ENCODE measurements at regions not wholly inside any gene's neighbourhood (a gene's known extent, or its start where the extent isn't known, plus 50 kb on each side); places are given as distances from the start of the nearest gene placed in this dataset.

- Histone ChIP-seq H3K36me3 (ENCODE audit: control insufficient read depth, insufficient read depth, low read length) (no peaks in the 10 kb centered on the region), H3K27ac (ENCODE audit: low read length) (no peak overlapping the region), H3K9me3 (ENCODE audit: control insufficient read depth, insufficient read depth, low read length) (no peaks in the 10 kb centered on the region), H3K4me1 (ENCODE audit: control insufficient read depth, insufficient read depth, low read length) (0 out of 2 replicates have a peak, but pooled peaks cover 3% of the 10 kb centered on the region), H3K27me3 (ENCODE audit: control insufficient read depth, insufficient read depth, low read length) (no peaks in the 10 kb centered on the region), H3K4me3 (ENCODE audit: low read length) (no peak overlapping the region)
- no CpG with 5 or more reads among the region's 13 CpGs for WGBS (ENCODE audit: insufficient coverage, insufficient read length)
- DNase-seq (ENCODE audit: low read depth, low spot score): no peak
Observed at GRCh38 chr2:8414946-8415879, 266.6 kb upstream of the ID2 start.

GRCh38 chr2:8416001-8416571 lies 265.8 kb upstream of the ID2 start:
- H3K4me1 ChIP-seq (ENCODE audit: control insufficient read depth, insufficient read depth, low read length): 0 out of 2 replicates have a peak, but pooled peaks cover 3% of the 10 kb centered on the region
- no CpG with 5 or more reads among the region's 6 CpGs for WGBS (ENCODE audit: insufficient coverage, insufficient read length)
- H3K27me3 ChIP-seq (ENCODE audit: control insufficient read depth, insufficient read depth, low read length): no peaks in the 10 kb centered on the region
- H3K9me3 ChIP-seq (ENCODE audit: control insufficient read depth, insufficient read depth, low read length): no peaks in the 10 kb centered on the region
- H3K4me3 ChIP-seq (ENCODE audit: low read length): no peak overlapping the region
- DNase-seq (ENCODE audit: low read depth, low spot score): no peak
- H3K36me3 ChIP-seq (ENCODE audit: control insufficient read depth, insufficient read depth, low read length): no peaks in the 10 kb centered on the region
- no peak overlapping the region for H3K27ac ChIP-seq (ENCODE audit: low read length)

DNA sequence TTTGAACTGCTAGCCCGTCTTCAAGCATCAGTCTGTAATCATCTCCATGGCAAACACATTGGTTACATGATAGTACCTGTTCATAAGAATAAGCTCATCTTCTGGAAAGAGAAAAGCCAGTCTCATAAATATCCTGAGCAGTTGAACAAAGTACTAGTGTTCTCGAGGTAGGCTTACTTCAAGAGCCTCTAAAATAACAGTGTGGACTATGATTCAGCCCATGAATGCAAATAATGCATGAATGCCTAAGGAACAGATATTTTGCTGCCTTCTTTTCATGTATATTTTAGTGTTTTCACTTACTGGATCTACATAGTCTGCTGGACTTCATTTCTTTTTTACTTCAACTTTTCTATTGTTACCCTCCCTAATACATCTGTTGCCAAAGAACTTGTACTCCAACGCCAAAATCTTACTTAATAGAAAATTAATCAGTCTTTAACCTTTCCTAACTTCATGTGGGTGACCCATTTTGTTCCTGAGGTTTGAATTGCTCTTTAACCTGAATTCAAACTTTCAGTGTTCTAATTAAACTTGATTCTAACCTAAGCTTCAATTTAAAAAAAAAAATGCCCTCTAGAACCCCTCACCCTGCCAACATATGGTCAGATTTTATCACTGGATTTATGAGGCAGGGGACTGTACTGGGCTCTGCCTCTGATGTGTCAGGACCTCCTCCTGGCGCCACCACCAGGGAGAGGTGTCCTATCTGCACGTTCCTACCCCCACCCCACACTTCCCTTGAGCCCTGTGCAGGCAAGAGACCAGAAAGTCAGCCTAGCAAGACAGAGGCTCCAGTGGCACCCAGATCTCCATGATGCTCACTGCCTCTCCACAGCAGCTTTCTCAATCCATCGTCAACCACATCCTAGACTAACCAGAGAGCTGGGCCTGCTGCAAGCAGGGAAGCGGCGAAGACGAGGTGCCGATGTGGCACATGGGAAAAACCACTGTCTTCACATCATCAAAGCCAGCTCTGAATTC lies 264.7 kb upstream of the ID2 start:
- 100% methylated on average over 1 of the region's 10 CpGs for WGBS (ENCODE audit: insufficient coverage, insufficient read length)
- Histone ChIP-seq H3K27ac (ENCODE audit: low read length) (no peak overlapping the region), H3K4me3 (ENCODE audit: low read length) (no peak overlapping the region), H3K4me1 (ENCODE audit: control insufficient read depth, insufficient read depth, low read length) (0 out of 2 replicates have a peak, but pooled peaks cover 3% of the 10 kb centered on the region), H3K9me3 (ENCODE audit: control insufficient read depth, insufficient read depth, low read length) (no peaks in the 10 kb centered on the region), H3K27me3 (ENCODE audit: control insufficient read depth, insufficient read depth, low read length) (no peaks in the 10 kb centered on the region), H3K36me3 (ENCODE audit: control insufficient read depth, insufficient read depth, low read length) (no peaks in the 10 kb centered on the region)
- DNase-seq (ENCODE audit: low read depth, low spot score): no peak

DNA sequence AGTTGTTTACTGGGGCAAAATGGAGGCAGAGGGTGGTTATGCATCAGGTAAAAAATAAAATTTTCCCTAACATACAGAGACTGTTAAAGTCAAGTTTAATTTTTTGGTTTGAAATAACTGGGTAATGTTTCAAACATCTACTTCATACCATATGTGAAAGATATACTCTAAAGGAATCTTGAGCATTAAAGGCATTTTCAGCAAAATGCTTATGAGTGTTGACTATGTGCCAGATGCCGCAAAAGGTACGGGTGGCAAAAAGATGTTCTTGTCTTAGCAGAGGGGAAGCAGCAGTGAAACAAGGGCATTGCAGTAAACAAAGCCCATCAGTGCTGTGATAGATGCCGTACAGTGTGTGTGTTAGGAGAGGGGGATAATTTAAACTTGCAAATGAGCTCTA lies 263.1 kb upstream of the ID2 start:
- Histone ChIP-seq H3K9me3 (ENCODE audit: control insufficient read depth, insufficient read depth, low read length) (no peaks in the 10 kb centered on the region), H3K36me3 (ENCODE audit: control insufficient read depth, insufficient read depth, low read length) (no peaks in the 10 kb centered on the region), H3K27ac (ENCODE audit: low read length) (no peak overlapping the region), H3K27me3 (ENCODE audit: control insufficient read depth, insufficient read depth, low read length) (no peaks in the 10 kb centered on the region), H3K4me3 (ENCODE audit: low read length) (no peak overlapping the region), H3K4me1 (ENCODE audit: control insufficient read depth, insufficient read depth, low read length) (0 out of 2 replicates have a peak, but pooled peaks cover 1% of the 10 kb centered on the region)
- no CpG with 5 or more reads among the region's 3 CpGs for WGBS (ENCODE audit: insufficient coverage, insufficient read length)
- DNase-seq (ENCODE audit: low read depth, low spot score): no peak

DNA sequence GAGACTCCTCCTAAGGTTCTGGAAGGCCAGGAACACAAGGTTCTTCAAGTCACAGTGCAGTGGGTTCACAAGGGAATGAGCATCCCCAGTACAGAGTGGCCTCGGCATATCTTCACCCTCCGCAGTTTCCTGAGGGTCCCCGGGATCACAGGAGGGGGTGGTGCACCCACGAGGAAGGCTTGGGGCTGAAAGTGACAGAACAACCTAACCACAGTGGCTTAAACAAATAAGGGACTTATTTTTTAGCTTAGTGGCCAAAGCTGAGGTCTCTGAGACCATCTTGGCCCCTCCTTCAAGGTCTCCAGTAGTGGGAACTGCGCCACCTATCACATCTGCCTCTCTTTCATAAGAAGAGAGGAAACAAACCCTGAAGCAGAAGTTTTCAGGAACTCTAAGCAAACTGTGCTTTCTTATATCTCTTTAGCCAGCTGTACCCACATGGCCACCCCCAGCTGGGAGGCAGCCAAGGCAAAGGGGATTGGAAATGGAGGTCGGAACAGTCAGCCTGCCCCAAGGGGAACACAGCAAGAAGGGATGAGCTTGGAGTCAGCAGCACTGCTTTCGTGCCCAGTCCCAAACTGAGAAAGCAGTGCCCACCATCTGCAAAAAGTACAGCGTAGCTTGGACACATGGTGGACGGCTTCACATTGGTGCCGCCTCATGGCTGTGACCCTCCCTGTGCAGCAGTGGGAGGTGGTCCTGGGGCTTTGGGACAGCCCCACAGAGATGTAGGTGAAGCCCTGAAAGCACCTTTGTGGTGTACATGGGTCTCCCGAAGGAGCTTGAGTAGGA lies 260.0 kb upstream of the ID2 start:
- no peaks in the 10 kb centered on the region for H3K9me3 ChIP-seq (ENCODE audit: control insufficient read depth, insufficient read depth, low read length)
- no peak overlapping the region for H3K4me3 ChIP-seq (ENCODE audit: low read length)
- no peak overlapping the region for H3K27ac ChIP-seq (ENCODE audit: low read length)
- DNase-seq (ENCODE audit: low read depth, low spot score): no peak
- no peaks in the 10 kb centered on the region for H3K36me3 ChIP-seq (ENCODE audit: control insufficient read depth, insufficient read depth, low read length)
- no peaks in the 10 kb centered on the region for H3K27me3 ChIP-seq (ENCODE audit: control insufficient read depth, insufficient read depth, low read length)
- no peaks in the 10 kb centered on the region for H3K4me1 ChIP-seq (ENCODE audit: control insufficient read depth, insufficient read depth, low read length)
- no CpG with 5 or more reads among the region's 11 CpGs for WGBS (ENCODE audit: insufficient coverage, insufficient read length)

DNA sequence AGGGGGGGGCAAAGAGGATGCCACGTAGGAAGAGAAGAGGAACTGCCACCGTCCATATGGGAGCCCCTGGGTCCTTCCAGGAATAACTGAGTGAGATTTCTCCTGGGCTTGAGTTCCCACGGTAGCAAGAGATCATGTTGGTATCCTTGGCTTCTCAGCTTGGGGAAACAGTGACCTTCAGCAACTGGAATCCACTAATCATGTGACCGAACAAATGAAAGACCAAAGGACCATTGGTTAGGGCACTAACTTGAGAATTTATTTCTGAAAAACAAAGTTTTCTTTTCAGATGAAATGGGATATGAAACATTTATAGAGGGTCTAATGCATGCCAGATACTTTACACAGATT lies 259.4 kb upstream of the ID2 start:
- no peaks in the 10 kb centered on the region for H3K36me3 ChIP-seq (ENCODE audit: control insufficient read depth, insufficient read depth, low read length)
- H3K4me3 ChIP-seq (ENCODE audit: low read length): no peak overlapping the region
- no peaks in the 10 kb centered on the region for H3K9me3 ChIP-seq (ENCODE audit: control insufficient read depth, insufficient read depth, low read length)
- no CpG with 5 or more reads among the region's 4 CpGs for WGBS (ENCODE audit: insufficient coverage, insufficient read length)
- no peak for DNase-seq (ENCODE audit: low read depth, low spot score)
- H3K27me3 ChIP-seq (ENCODE audit: control insufficient read depth, insufficient read depth, low read length): no peaks in the 10 kb centered on the region
- H3K27ac ChIP-seq (ENCODE audit: low read length): no peak overlapping the region
- H3K4me1 ChIP-seq (ENCODE audit: control insufficient read depth, insufficient read depth, low read length): no peaks in the 10 kb centered on the region

GRCh38 chr2:8424997-8425900 lies 256.6 kb upstream of the ID2 start:
- WGBS (ENCODE audit: insufficient coverage, insufficient read length): no CpG with 5 or more reads among the region's 26 CpGs

DNA sequence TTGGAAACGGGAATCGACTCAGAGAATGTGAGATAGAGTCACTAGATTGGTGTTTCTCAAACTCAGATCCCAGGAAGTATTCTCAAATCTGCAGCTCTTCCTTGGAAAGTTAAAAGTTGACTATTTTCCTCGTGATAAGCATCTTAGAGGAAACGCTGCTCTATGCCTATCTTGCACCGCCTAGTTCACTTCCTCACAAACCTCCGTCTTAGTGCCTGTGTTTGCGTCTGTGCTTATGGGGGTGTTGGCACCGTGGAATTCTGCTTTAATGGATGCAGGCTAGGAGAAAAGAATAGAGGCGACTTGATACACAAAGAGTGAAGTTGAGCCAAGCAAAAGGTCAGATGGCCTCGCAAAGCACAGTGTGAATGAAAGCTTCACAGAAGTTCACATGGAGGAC lies 255.3 kb upstream of the ID2 start:
- Histone ChIP-seq H3K36me3 (ENCODE audit: control insufficient read depth, insufficient read depth, low read length) (no peaks in the 10 kb centered on the region), H3K4me3 (ENCODE audit: low read length) (no peak overlapping the region), H3K4me1 (ENCODE audit: control insufficient read depth, insufficient read depth, low read length) (no peaks in the 10 kb centered on the region), H3K9me3 (ENCODE audit: control insufficient read depth, insufficient read depth, low read length) (no peaks in the 10 kb centered on the region), H3K27me3 (ENCODE audit: control insufficient read depth, insufficient read depth, low read length) (no peaks in the 10 kb centered on the region), H3K27ac (ENCODE audit: low read length) (no peak overlapping the region)
- WGBS (ENCODE audit: insufficient coverage, insufficient read length): no CpG with 5 or more reads among the region's 10 CpGs
- no peak for DNase-seq (ENCODE audit: low read depth, low spot score)

More at GRCh38 chr2:8424997-8425900, 256.6 kb upstream of the ID2 start:
- no peaks in the 10 kb centered on the region for H3K9me3 ChIP-seq (ENCODE audit: control insufficient read depth, insufficient read depth, low read length)
- no peak overlapping the region for H3K4me3 ChIP-seq (ENCODE audit: low read length)
- no peaks in the 10 kb centered on the region for H3K27me3 ChIP-seq (ENCODE audit: control insufficient read depth, insufficient read depth, low read length)
- H3K4me1 ChIP-seq (ENCODE audit: control insufficient read depth, insufficient read depth, low read length): no peaks in the 10 kb centered on the region
- no peaks in the 10 kb centered on the region for H3K36me3 ChIP-seq (ENCODE audit: control insufficient read depth, insufficient read depth, low read length)
- no peak overlapping the region for H3K27ac ChIP-seq (ENCODE audit: low read length)
- DNase-seq (ENCODE audit: low read depth, low spot score): no peak

DNA sequence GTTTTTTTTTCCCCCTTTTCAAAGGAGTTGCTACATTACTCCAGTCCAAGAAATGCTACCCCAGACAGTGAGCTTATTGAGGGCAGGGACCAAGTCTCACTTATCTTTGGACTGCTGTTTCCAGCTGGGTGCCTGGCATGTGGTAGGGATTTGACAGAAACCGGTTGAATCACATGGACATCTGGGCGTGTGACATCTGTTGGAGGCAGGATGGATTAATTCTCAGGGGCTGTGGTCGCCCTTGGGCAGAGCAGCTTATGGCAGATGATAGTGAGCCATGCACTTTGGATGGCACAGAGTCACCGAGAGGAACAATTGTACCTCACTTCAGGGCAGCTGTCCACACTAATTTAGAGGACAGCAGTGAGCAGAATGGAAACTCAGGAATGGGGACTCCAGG lies 254.6 kb upstream of the ID2 start:
- no peak for DNase-seq (ENCODE audit: low read depth, low spot score)
- WGBS (ENCODE audit: insufficient coverage, insufficient read length): no CpG with 5 or more reads among the region's 4 CpGs
- H3K9me3 ChIP-seq (ENCODE audit: control insufficient read depth, insufficient read depth, low read length): no peaks in the 10 kb centered on the region
- no peaks in the 10 kb centered on the region for H3K4me1 ChIP-seq (ENCODE audit: control insufficient read depth, insufficient read depth, low read length)
- H3K27ac ChIP-seq (ENCODE audit: low read length): no peak overlapping the region
- H3K4me3 ChIP-seq (ENCODE audit: low read length): no peak overlapping the region
- H3K36me3 ChIP-seq (ENCODE audit: control insufficient read depth, insufficient read depth, low read length): no peaks in the 10 kb centered on the region
- no peaks in the 10 kb centered on the region for H3K27me3 ChIP-seq (ENCODE audit: control insufficient read depth, insufficient read depth, low read length)

Measured in iPS DF 6.9 (cell line).